ENCODE measurements at regions not wholly inside any gene's neighbourhood (a gene's known extent, or its start where the extent isn't known, plus 50 kb on each side); places are given as distances from the start of the nearest gene placed in this dataset.
A peak's percentile ranks its signal among the peaks of the same experiment; 100 is the strongest.

GRCh38 chr4:136476753-136477152 is 1055.5 kb downstream of the PCDH18 start:
- no peak for DNase-seq

GRCh38 chr4:136471051-136471450 is 1061.2 kb downstream of the PCDH18 start:
- no peak for DNase-seq

DNA sequence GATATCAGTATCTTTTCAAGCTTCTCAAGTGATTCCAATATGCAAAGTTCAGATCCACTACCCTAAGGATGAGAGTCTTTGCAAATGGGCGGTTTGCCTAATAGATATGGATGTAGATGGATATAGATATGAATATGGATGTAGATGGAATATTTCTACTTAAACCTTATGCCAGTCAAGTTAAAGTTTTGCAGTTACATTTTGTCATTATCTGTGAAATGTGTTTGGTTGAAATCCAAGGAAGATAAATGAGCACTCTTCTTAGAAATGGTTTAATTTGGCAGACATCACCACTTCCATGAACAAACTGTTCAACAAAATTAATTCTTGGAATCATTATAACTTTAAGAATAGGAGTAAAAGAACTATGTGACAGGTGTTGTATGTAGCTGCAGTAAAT is 1066.6 kb downstream of the PCDH18 start:
- no peak for DNase-seq

- no peak for DNase-seq
Observed at GRCh38 chr4:136463941-136464340, 1068.4 kb downstream of the PCDH18 start.

GRCh38 chr4:136461533-136461932 is 1070.8 kb downstream of the PCDH18 start:
- DNase-seq, result no peak

DNA sequence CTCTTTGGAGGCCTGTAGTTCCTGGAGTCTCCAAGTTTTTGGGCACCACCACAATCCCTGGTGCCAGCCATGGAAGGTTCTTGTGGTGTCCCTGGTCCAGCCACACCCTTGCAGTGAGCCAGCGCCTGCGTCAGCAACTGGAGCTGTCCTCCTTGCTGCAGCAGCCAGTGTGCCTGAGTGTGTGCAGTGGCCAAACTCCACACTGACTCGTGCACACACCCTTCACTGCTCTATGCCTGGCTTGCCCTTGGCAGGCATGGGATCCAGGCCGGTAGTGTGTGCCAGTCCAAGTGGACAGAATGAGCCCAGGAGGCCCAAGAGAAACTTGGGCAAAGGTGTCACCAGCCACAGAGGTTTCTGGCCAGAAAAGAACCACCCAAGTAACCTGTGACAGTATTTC is 1074.0 kb downstream of the PCDH18 start:
- DNase-seq, result no peak

GRCh38 chr4:136457577-136457976 is 1074.7 kb downstream of the PCDH18 start:
- DNase-seq, result no peak

DNA sequence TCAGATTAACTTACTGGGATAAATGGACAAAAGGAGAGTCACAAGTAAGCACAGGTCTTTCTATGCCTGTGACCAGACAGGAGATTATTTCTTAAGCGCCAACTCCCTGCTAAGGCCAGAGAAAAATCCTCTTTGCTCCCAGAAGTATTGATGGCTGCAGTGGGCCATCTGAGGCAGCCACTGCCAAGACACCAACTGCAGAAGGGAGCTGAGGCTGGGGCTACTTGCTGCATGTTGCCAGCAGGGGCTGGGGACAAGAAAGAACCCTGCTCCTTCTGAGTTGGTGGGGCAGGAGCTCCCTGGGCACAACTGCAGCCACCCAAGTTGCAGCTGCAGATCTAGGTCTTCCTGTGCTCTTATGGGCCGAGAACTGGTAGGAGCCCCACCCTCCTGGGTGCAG is 1075.3 kb downstream of the PCDH18 start:
- no peak for DNase-seq

GRCh38 chr4:136443006-136443405 is 1089.3 kb downstream of the PCDH18 start:
- no peak for DNase-seq

DNA sequence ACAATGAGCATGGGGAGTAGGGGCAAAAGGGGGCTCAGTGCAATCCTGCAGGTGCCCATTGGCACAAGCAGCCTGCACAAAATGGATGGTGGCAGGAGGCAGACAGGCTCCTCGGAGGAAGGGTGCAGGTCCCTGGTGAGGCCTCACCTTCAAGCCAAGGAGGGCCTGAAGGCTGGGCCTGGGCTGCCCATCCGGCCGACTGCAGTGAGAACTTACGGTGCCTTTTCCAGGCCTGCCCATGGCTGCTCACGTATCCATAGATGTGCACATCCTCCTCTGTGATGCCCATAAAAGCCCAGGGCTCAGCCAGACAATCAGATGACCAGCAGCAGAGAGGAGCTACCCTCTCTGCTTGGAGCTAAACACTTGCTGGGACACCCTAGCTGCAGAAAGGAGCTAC is 1089.8 kb downstream of the PCDH18 start:
- DNase-seq, result no peak

- no peak for DNase-seq
Observed at GRCh38 chr4:136441629-136442282, 1090.5 kb downstream of the PCDH18 start.

- DNase-seq, result no peak
Observed at GRCh38 chr4:136438645-136439044, 1093.6 kb downstream of the PCDH18 start.

- DNase-seq, result no peak
Observed at GRCh38 chr4:136424052-136424451, 1108.2 kb downstream of the PCDH18 start.

GRCh38 chr4:136414981-136415380 is 1117.3 kb downstream of the PCDH18 start:
- no peak for DNase-seq

DNA sequence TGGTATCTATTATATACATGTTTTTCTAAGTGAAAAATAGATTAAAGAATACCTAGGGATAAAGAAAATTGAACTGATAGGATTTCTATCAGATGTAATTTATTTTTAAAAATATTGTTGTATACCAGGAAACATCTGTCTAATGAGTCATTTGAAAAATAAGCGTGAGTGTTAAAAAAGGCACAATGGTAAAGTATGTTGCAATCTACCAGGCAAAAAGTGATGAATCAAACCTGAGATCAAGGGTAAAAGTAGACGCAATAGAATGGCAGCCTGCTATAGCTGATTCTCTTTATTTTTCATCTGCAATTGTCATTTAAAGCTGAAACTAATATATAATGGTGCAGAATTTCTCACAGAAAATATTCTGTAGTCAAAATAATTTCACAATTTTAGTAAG is 1119.6 kb downstream of the PCDH18 start:
- DNase-seq, result no peak

DNA sequence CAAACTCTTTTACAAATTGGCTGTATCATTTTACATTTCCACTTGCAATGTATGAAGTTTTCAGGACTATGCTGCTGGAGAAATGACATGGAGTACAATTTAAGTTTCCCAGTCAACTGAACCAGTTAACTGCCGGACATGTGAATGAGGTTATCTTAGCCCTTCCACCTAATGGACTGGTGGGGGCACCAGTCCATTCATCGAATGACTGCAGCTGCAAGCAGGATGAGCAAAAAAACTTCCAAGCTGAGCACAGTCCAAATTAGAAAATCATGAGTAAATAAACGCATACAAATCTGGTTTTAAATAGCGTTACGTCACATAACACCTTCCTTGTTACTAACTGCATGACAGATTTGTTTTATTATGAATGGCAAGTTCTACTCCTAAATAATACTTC is 1131.5 kb downstream of the PCDH18 start:
- no peak for DNase-seq

DNA sequence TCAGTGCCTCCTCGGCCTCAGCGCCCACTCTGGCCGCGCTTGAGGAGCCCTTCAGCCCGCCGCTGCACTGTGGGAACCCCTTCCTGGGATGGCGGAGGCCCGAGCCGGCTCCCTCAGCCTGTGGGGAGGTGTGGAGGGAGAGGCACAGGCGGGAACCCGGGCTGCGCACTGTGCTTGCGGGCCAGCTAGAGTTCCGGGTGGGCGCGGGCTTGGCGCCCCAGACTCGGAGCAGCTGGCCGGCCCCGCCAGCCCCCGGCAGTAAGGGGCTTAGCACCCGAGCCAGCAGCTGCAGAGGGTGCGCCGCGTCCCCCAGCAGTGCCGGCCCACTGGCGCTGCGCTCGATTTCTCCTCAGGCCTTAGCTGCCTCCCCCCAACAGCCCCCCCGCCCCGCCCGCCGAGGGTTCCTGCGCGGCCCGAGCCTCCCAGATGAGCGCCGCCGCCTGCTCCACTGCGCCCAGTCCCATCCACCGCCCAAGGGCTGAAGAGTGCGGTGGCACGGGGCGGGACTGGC is 1137.0 kb downstream of the PCDH18 start:
- peak; percentile 13 for DNase-seq

- DNase-seq, result no peak
Observed at GRCh38 chr4:136392576-136392975, 1139.7 kb downstream of the PCDH18 start.

DNA sequence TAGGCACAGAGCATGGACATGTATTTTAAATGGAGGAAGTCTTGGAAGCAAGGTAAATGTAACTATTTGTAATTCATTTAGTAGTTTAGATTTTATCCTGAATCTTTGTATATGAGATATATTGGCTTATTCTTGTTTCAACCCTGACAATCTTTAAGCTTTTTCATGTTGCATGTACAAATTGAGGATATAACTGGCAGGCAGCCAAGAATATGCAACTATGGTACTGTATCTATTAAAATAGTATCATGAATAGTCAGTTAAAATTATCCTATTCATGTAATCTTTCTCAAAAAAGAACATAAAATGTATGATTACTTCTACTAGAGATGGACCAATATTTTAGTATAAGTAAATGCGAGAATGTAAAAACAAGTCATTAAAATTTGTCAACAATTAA is 1141.5 kb downstream of the PCDH18 start:
- no peak for DNase-seq

GRCh38 chr4:136383082-136383481 is 1149.2 kb downstream of the PCDH18 start:
- no peak for DNase-seq

DNA sequence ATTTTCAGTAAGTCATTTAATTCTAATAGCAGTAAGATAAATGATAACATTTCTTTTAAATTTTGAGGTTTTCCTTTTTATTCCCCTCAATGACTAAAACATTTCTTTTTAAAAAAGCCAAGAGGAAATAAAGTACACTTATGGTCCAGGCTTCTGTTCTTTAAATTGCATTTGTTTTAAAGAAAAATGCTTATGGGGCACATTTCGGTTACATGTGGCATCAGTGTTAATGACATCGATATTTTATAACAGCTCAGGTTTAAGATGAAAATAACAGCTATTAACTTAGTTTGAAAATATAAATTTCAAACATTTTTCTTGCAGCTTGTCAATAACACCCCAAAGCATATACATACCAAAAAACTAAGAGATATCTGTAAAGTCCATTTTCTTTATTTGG is 1161.1 kb downstream of the PCDH18 start:
- DNase-seq, result no peak

DNA sequence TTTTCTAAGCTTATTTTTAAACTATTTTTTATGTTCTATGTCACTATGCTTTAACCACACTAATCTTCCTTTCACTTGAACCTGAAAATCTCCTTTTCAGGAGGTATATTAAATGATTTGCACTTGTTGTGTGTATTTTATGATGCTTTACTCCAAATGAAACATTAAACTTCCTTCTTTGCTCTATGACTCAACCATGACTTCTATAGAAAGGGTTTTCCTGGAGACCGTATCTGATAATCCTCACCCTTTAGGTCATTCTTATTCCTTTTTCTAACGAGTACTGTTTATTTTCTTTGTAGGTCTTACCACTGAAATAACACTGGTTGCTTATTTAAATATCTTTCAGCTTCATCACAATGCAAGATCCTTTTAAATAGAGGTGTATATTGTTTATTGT is 1163.2 kb downstream of the PCDH18 start:
- DNase-seq, result no peak

GRCh38 chr4:136357556-136357955 is 1174.7 kb downstream of the PCDH18 start:
- DNase-seq, result no peak

DNA sequence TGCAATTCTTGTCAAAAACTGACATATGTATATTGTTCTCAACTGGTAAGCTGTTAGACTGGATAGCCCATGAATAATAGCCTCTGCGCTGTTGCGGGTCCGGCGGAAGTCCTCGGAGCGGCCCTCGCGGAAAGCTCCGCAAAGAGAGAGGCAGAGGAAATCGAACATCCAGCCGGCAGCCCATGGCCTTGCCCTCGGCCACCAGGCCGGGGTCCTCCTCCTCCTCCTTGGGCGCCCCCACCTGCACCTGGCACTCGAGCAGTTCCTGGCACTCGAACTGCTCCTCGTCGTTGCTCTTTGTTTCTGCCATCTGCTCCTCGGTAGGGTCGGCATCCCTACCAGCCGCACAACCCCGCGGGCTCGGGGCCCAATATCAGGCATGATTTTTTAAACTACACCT is 1176.3 kb downstream of the PCDH18 start:
- no peak for DNase-seq

DNA sequence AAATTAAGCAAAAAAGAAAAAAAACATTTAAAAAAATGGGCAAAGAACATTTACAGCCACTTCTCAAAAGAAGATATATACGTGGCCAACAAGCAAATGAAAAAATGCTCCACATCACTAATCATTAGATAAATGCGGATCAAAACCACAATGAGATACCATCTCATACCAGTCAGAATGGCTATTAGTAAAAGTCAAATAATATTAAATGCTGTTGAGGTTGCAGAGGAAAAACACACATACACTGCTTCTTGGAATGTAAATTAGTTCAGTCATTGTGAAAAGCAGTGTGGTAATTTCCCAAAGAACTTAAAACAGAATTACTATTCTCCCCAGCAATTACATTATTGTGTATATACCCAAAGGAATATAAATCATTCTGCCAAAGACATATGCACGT is 1189.0 kb downstream of the PCDH18 start:
- no peak for DNase-seq

All from retina (tissue), 1 donor.